ENCODE measurements at regions not wholly inside any gene's neighbourhood (a gene's known extent, or its start where the extent isn't known, plus 50 kb on each side); places are given as distances from the start of the nearest gene placed in this dataset.
"Not testable (repeated sequence)": the region's sequence is repeated elsewhere in the genome, so short reads cannot be mapped to it uniquely, and the experiment has no call there.

DNA sequence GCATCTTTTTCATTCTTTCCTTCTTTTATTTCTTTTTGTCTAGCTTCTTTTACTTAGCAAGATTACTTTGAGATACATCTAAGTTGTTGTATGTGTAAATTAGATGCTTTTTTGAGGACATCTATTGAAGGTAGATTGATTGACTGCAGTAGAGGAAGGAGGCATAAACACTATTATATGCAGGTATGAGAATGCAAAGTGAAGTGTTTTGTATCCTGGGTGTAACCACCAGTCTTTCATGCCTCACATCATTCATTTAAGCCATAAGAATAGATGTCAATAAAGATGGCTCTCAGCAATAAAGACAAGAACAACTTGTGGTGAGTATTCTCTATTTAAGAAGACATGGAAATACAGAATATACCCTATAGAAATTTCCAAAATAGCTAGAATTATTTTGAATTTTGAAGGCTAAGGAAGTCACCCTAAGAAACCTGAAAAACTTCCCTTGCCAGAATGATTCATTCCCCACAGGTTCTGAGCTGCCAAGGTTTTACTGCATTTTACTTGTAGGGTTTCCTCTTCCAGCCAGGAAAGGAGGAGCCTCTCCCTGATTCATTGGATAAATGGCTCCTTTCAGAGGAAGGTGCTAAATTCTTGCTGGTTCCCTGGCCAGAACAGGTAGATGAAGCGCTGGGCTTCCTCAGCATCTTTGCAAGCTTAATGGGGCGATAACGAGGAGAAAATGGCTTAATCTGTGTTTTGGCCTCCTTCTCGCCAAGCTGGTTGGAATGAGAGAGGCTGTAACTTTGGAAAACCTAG, 279.8 kb upstream of the SLC14A2 start:
- no peak overlapping the region for H3K4me3 ChIP-seq (ENCODE audit: low read length in 2 of 2)
- no peaks in the 10 kb centered on the region for H3K27me3 ChIP-seq (ENCODE audit: control insufficient read depth in 2 of 2, insufficient read depth in 2 of 2, low read length in 2 of 2)
- H3K9me3 ChIP-seq (ENCODE audit: control insufficient read depth in 2 of 2, low read length in 2 of 2) = no peaks in the 10 kb centered on the region

GRCh38 chr18:45336448-45336847, 278.8 kb upstream of the SLC14A2 start:
- no peaks in the 10 kb centered on the region for H3K4me1 ChIP-seq (ENCODE audit: control insufficient read depth in 2 of 2, insufficient read depth in 2 of 2, low read length in 2 of 2)
- no peaks in the 10 kb centered on the region for H3K36me3 ChIP-seq (ENCODE audit: control insufficient read depth in 2 of 2, insufficient read depth in 2 of 2, low read length in 2 of 2)
- no peak overlapping the region for H3K9ac ChIP-seq (ENCODE audit: low read depth in 1 of 2, low read length in 2 of 2)
- H3K9me3 ChIP-seq (ENCODE audit: control insufficient read depth in 2 of 2, low read length in 2 of 2) = no peaks in the 10 kb centered on the region
- no peak overlapping the region for H3K4me3 ChIP-seq (ENCODE audit: low read length in 2 of 2)
- no peak overlapping the region for H3K27ac ChIP-seq (ENCODE audit: low read depth in 2 of 2, low read length in 2 of 2)
- H3K27me3 ChIP-seq (ENCODE audit: control insufficient read depth in 2 of 2, insufficient read depth in 2 of 2, low read length in 2 of 2) = no peaks in the 10 kb centered on the region

More for the DNA sequence above, 279.8 kb upstream of the SLC14A2 start:
- H3K36me3 ChIP-seq (ENCODE audit: control insufficient read depth in 2 of 2, insufficient read depth in 2 of 2, low read length in 2 of 2) = no peaks in the 10 kb centered on the region
- H3K9ac ChIP-seq (ENCODE audit: low read depth in 1 of 2, low read length in 2 of 2) = no peak overlapping the region
- no peak overlapping the region for H3K27ac ChIP-seq (ENCODE audit: low read depth in 2 of 2, low read length in 2 of 2)
- H3K4me1 ChIP-seq (ENCODE audit: control insufficient read depth in 2 of 2, insufficient read depth in 2 of 2, low read length in 2 of 2) = no peaks in the 10 kb centered on the region

DNA sequence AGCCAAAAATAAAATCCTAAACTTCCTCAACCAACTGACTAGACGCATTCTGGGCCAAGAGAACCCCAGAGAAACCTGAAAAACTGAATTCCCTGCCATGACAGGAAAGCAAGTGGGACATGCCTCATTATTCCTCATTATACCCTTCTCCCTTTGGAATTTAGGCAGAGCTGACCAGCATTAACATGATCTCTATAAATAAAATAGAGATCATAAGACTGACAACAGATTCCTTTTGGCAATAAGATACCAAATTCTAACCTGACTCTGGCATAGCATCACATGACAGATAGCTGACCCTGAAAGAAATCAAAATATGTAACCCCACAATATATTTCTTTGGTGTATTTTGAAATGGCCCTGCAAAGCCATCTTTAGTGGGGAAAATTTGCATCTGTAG, 277.8 kb upstream of the SLC14A2 start:
- no peaks in the 10 kb centered on the region for H3K4me1 ChIP-seq (ENCODE audit: control insufficient read depth in 2 of 2, insufficient read depth in 2 of 2, low read length in 2 of 2)
- H3K4me3 ChIP-seq (ENCODE audit: low read length in 2 of 2) = no peak overlapping the region
- H3K27me3 ChIP-seq (ENCODE audit: control insufficient read depth in 2 of 2, insufficient read depth in 2 of 2, low read length in 2 of 2) = no peaks in the 10 kb centered on the region
- no peak overlapping the region for H3K9ac ChIP-seq (ENCODE audit: low read depth in 1 of 2, low read length in 2 of 2)
- no peak overlapping the region for H3K27ac ChIP-seq (ENCODE audit: low read depth in 2 of 2, low read length in 2 of 2)
- H3K36me3 ChIP-seq (ENCODE audit: control insufficient read depth in 2 of 2, insufficient read depth in 2 of 2, low read length in 2 of 2) = no peaks in the 10 kb centered on the region
- H3K9me3 ChIP-seq (ENCODE audit: control insufficient read depth in 2 of 2, low read length in 2 of 2) = no peaks in the 10 kb centered on the region

- H3K9me3 ChIP-seq (ENCODE audit: control insufficient read depth in 2 of 2, low read length in 2 of 2) = no peaks in the 10 kb centered on the region
- no peaks in the 10 kb centered on the region for H3K36me3 ChIP-seq (ENCODE audit: control insufficient read depth in 2 of 2, insufficient read depth in 2 of 2, low read length in 2 of 2)
Measured at GRCh38 chr18:45339810-45340550, 275.3 kb upstream of the SLC14A2 start.

DNA sequence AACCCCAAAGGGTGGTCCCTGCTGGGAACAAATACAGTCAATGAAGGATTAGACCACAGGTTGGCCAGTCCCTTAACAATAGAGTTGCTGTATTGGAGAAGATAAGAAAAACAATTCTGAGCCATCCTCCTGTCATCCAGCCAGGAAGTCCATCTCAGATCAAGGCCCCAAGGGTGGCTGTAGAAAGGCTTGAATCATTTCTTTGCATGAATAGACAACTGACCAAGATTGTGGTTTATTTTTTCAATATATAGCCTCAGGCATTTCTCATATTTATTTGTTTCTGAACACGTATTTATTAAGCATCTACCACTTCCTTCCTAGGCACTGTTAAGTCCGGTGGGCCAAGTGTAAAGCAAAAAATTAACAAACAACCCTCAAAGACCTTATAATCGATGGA, 274.4 kb upstream of the SLC14A2 start:
- Histone ChIP-seq H3K36me3 (ENCODE audit: control insufficient read depth in 2 of 2, insufficient read depth in 2 of 2, low read length in 2 of 2) (no peaks in the 10 kb centered on the region), H3K27me3 (ENCODE audit: control insufficient read depth in 2 of 2, insufficient read depth in 2 of 2, low read length in 2 of 2) (no peaks in the 10 kb centered on the region), H3K9ac (ENCODE audit: low read depth in 1 of 2, low read length in 2 of 2) (no peak overlapping the region), H3K27ac (ENCODE audit: low read depth in 2 of 2, low read length in 2 of 2) (no peak overlapping the region), H3K4me3 (ENCODE audit: low read length in 2 of 2) (no peak overlapping the region), H3K9me3 (ENCODE audit: control insufficient read depth in 2 of 2, low read length in 2 of 2) (no peaks in the 10 kb centered on the region), H3K4me1 (ENCODE audit: control insufficient read depth in 2 of 2, insufficient read depth in 2 of 2, low read length in 2 of 2) (no peaks in the 10 kb centered on the region)

More at GRCh38 chr18:45339810-45340550, 275.3 kb upstream of the SLC14A2 start:
- no peaks in the 10 kb centered on the region for H3K27me3 ChIP-seq (ENCODE audit: control insufficient read depth in 2 of 2, insufficient read depth in 2 of 2, low read length in 2 of 2)
- H3K4me3 ChIP-seq (ENCODE audit: low read length in 2 of 2) = no peak overlapping the region
- H3K9ac ChIP-seq (ENCODE audit: low read depth in 1 of 2, low read length in 2 of 2) = no peak overlapping the region
- H3K27ac ChIP-seq (ENCODE audit: low read depth in 2 of 2, low read length in 2 of 2) = no peak overlapping the region
- H3K4me1 ChIP-seq (ENCODE audit: control insufficient read depth in 2 of 2, insufficient read depth in 2 of 2, low read length in 2 of 2) = no peaks in the 10 kb centered on the region

- H3K9ac ChIP-seq (ENCODE audit: low read depth in 1 of 2, low read length in 2 of 2) = no peak overlapping the region
- no peak overlapping the region for H3K27ac ChIP-seq (ENCODE audit: low read depth in 2 of 2, low read length in 2 of 2)
- no peaks in the 10 kb centered on the region for H3K36me3 ChIP-seq (ENCODE audit: control insufficient read depth in 2 of 2, insufficient read depth in 2 of 2, low read length in 2 of 2)
- H3K9me3 ChIP-seq (ENCODE audit: control insufficient read depth in 2 of 2, low read length in 2 of 2) = no peaks in the 10 kb centered on the region
- no peaks in the 10 kb centered on the region for H3K4me1 ChIP-seq (ENCODE audit: control insufficient read depth in 2 of 2, insufficient read depth in 2 of 2, low read length in 2 of 2)
- no peak overlapping the region for H3K4me3 ChIP-seq (ENCODE audit: low read length in 2 of 2)
- H3K27me3 ChIP-seq (ENCODE audit: control insufficient read depth in 2 of 2, insufficient read depth in 2 of 2, low read length in 2 of 2) = no peaks in the 10 kb centered on the region
Measured at GRCh38 chr18:45341454-45341853, 273.8 kb upstream of the SLC14A2 start.

- no peak overlapping the region for H3K4me3 ChIP-seq (ENCODE audit: low read length in 2 of 2)
- H3K9ac ChIP-seq (ENCODE audit: low read depth in 1 of 2, low read length in 2 of 2) = no peak overlapping the region
- no peak overlapping the region for H3K27ac ChIP-seq (ENCODE audit: low read depth in 2 of 2, low read length in 2 of 2)
- no peaks in the 10 kb centered on the region for H3K9me3 ChIP-seq (ENCODE audit: control insufficient read depth in 2 of 2, low read length in 2 of 2)
- no peaks in the 10 kb centered on the region for H3K36me3 ChIP-seq (ENCODE audit: control insufficient read depth in 2 of 2, insufficient read depth in 2 of 2, low read length in 2 of 2)
- no peaks in the 10 kb centered on the region for H3K27me3 ChIP-seq (ENCODE audit: control insufficient read depth in 2 of 2, insufficient read depth in 2 of 2, low read length in 2 of 2)
- H3K4me1 ChIP-seq (ENCODE audit: control insufficient read depth in 2 of 2, insufficient read depth in 2 of 2, low read length in 2 of 2) = no peaks in the 10 kb centered on the region
Measured at GRCh38 chr18:45342166-45342565, 273.1 kb upstream of the SLC14A2 start.

- Histone ChIP-seq H3K4me1 (ENCODE audit: control insufficient read depth in 2 of 2, insufficient read depth in 2 of 2, low read length in 2 of 2) (no peaks in the 10 kb centered on the region), H3K4me3 (ENCODE audit: low read length in 2 of 2) (no peak overlapping the region), H3K9me3 (ENCODE audit: control insufficient read depth in 2 of 2, low read length in 2 of 2) (no peaks in the 10 kb centered on the region), H3K27me3 (ENCODE audit: control insufficient read depth in 2 of 2, insufficient read depth in 2 of 2, low read length in 2 of 2) (no peaks in the 10 kb centered on the region), H3K27ac (ENCODE audit: low read depth in 2 of 2, low read length in 2 of 2) (no peak overlapping the region), H3K36me3 (ENCODE audit: control insufficient read depth in 2 of 2, insufficient read depth in 2 of 2, low read length in 2 of 2) (no peaks in the 10 kb centered on the region), H3K9ac (ENCODE audit: low read depth in 1 of 2, low read length in 2 of 2) (no peak overlapping the region)
Measured at GRCh38 chr18:45342653-45343052, 272.6 kb upstream of the SLC14A2 start.

DNA sequence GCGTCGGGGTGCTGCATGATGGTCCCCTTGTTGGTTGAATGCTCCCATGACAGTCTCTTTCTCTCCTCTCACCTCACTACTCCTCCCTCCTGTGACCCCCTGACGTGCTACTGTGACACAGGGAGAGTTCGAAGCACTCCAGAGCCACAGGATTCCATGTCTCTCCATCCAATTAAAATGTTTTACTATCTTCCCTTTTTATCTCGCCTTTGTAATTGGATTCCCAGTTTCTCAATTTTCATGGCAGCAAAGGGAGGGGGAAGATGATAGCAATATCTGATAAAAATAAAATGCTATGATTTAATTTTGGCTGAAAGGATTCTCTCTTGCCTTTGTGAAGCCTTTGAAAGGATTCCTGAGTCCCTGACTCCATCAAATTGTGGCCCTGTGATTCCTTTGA, 271.9 kb upstream of the SLC14A2 start:
- Histone ChIP-seq H3K36me3 (ENCODE audit: control insufficient read depth in 2 of 2, insufficient read depth in 2 of 2, low read length in 2 of 2) (no peaks in the 10 kb centered on the region), H3K4me3 (ENCODE audit: low read length in 2 of 2) (no peak overlapping the region), H3K27me3 (ENCODE audit: control insufficient read depth in 2 of 2, insufficient read depth in 2 of 2, low read length in 2 of 2) (no peaks in the 10 kb centered on the region), H3K4me1 (ENCODE audit: control insufficient read depth in 2 of 2, insufficient read depth in 2 of 2, low read length in 2 of 2) (no peaks in the 10 kb centered on the region), H3K27ac (ENCODE audit: low read depth in 2 of 2, low read length in 2 of 2) (no peak overlapping the region), H3K9me3 (ENCODE audit: control insufficient read depth in 2 of 2, low read length in 2 of 2) (no peaks in the 10 kb centered on the region), H3K9ac (ENCODE audit: low read depth in 1 of 2, low read length in 2 of 2) (no peak overlapping the region)

- H3K27ac ChIP-seq (ENCODE audit: low read depth in 2 of 2, low read length in 2 of 2); H3K9me3 ChIP-seq (ENCODE audit: control insufficient read depth in 2 of 2, low read length in 2 of 2); H3K9ac ChIP-seq (ENCODE audit: low read depth in 1 of 2, low read length in 2 of 2); H3K4me1 ChIP-seq (ENCODE audit: control insufficient read depth in 2 of 2, insufficient read depth in 2 of 2, low read length in 2 of 2); H3K36me3 ChIP-seq (ENCODE audit: control insufficient read depth in 2 of 2, insufficient read depth in 2 of 2, low read length in 2 of 2); H3K27me3 ChIP-seq (ENCODE audit: control insufficient read depth in 2 of 2, insufficient read depth in 2 of 2, low read length in 2 of 2); H3K4me3 ChIP-seq (ENCODE audit: low read length in 2 of 2): not testable (repeated sequence)
Measured at GRCh38 chr18:45344680-45345079, 270.6 kb upstream of the SLC14A2 start.

Measured in mucosa of rectum (tissue), 2 donors.